ENCODE measurements at regions not wholly inside any gene's neighbourhood (a gene's known extent, or its start where the extent isn't known, plus 50 kb on each side); places are given as distances from the start of the nearest gene placed in this dataset.

DNA sequence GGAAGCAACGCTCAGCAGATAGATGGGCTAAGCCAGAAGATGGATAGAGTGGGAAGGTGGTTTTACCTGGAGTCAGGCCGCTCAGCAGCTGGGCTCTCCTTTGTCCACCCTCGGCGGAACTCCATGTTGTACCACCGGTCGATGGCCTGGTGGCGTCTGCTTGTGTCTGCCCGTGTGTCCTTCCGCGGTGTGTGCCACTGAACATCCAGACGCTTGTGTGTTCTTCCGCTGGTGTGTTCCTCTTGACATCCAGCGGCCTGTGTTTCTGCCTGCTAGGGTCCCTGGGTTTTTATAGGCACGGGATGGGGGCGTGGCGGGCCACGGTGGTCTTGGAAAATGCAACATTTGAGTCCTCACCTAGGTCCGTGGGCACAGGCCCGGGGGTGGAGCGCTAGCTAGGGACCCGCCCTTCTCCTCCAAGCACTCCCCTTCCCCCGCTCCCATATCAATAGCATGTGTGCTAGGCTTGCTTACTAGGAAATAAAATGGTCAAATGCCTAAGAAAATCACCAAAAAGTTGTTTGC, 1431.7 kb upstream of the ACVR2A start:
- TF ChIP-seq, protein P1, sequence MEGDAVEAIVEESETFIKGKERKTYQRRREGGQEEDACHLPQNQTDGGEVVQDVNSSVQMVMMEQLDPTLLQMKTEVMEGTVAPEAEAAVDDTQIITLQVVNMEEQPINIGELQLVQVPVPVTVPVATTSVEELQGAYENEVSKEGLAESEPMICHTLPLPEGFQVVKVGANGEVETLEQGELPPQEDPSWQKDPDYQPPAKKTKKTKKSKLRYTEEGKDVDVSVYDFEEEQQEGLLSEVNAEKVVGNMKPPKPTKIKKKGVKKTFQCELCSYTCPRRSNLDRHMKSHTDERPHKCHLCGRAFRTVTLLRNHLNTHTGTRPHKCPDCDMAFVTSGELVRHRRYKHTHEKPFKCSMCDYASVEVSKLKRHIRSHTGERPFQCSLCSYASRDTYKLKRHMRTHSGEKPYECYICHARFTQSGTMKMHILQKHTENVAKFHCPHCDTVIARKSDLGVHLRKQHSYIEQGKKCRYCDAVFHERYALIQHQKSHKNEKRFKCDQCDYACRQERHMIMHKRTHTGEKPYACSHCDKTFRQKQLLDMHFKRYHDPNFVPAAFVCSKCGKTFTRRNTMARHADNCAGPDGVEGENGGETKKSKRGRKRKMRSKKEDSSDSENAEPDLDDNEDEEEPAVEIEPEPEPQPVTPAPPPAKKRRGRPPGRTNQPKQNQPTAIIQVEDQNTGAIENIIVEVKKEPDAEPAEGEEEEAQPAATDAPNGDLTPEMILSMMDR (IDR thresholded peaks at IDR 0.05) = no peak
- no peak for TF ChIP-seq EP300 (IDR thresholded peaks at IDR 0.05)

Measured in suprapubic skin (tissue), 3 donors.